SK-N-SH (cell line): ENCODE measurements at regions not wholly inside any gene's neighbourhood (a gene's known extent, or its start where the extent isn't known, plus 50 kb on each side); places are given as distances from the start of the nearest gene placed in this dataset.

ENCODE experiments used
- CTCF ChIA-PET: fragments of 300-600, 350-600 bp; formaldehyde crosslinking; extraction: SDS; loops from one replicate; lab custom pipeline; 2021; lab: Yijun Ruan, JAX
- POLR2A ChIA-PET: fragments of 350-600 bp; sonication (Branson Sonifier 250); formaldehyde crosslinking; extraction: SDS; loops from one replicate; lab custom pipeline; 2020; ENCODE audit warnings: antibody characterized with exemption, inconsistent platforms; lab: Yijun Ruan, JAX
- DNase-seq: peaks from one replicate; pipeline ENCODE4 v3.0.0; 2012
- H2AFZ ChIP-seq: fragments of 200-600 bp; sonication (generic); 2 replicates; pipeline ENCODE4 v1.8.1; 2016; ENCODE audit warnings: antibody characterized with exemption, mild to moderate bottlenecking, low read depth
- H3F3A ChIP-seq: fragments of 200-600 bp; sonication (generic); replicated peaks from 2 replicates; pipeline ENCODE3; 2016; ENCODE audit warnings: antibody characterized with exemption, mild to moderate bottlenecking; ENCODE audit not compliant: insufficient read depth
- H3K27ac ChIP-seq, 2 experiments: fragments of 200-500 bp in 1 of 2; fragments of 200-600 bp in 1 of 2; sonication (Bioruptor generic) in 1 of 2; sonication (generic), shearing (Covaris generic) in 1 of 2; 2 replicates each; pipeline versions ENCODE4 v1.5.1 to v1.6.1; 2014 to 2016; ENCODE audit warnings: low read depth in 2 of 2, inconsistent platforms in 1 of 2, low read length in 1 of 2, mild to moderate bottlenecking in 1 of 2, mixed read lengths in 1 of 2
- H3K27me3 ChIP-seq: fragments of 200-600 bp; sonication (generic), shearing (Covaris generic); 2 replicates; pipeline ENCODE4 v1.6.1; 2016; ENCODE audit warnings: mixed run types; ENCODE audit not compliant: insufficient read depth
- H3K36me3 ChIP-seq, 2 experiments: fragments of 200-500 bp in 1 of 2; fragments of 200-600 bp in 1 of 2; sonication (Bioruptor generic) in 1 of 2; sonication (generic) in 1 of 2; replicated peaks in 1 of 2; 2 replicates each; pipeline versions ENCODE3 to v1.5.1; 2014 to 2016; ENCODE audit warnings: low read length in 1 of 2, mild to moderate bottlenecking in 1 of 2; ENCODE audit not compliant: insufficient read depth in 2 of 2, control insufficient read depth in 1 of 2
- H3K4me1 ChIP-seq, 2 experiments: fragments of 200-500 bp in 1 of 2; fragments of 200-600 bp in 1 of 2; sonication (Bioruptor generic) in 1 of 2; sonication (generic), shearing (Covaris generic) in 1 of 2; 2 replicates each; pipeline versions ENCODE4 v1.5.1 to v1.6.1; 2014 to 2016; ENCODE audit warnings: low read depth in 1 of 2, low read length in 1 of 2, mixed run types in 1 of 2; ENCODE audit not compliant: insufficient read depth in 2 of 2, control insufficient read depth in 1 of 2
- H3K4me2 ChIP-seq: fragments of 200-600 bp; sonication (generic), shearing (Covaris generic); 2 replicates; pipeline ENCODE4 v1.6.1; 2017; ENCODE audit warnings: mixed run types
- H3K4me3 ChIP-seq, 2 experiments: fragments of 200-500 bp in 1 of 2; fragments of 200-600 bp in 1 of 2; sonication (Bioruptor generic) in 1 of 2; sonication (generic), shearing (Covaris generic) in 1 of 2; 2 replicates each; pipeline versions ENCODE4 v1.5.1 to v1.8.1; 2014 to 2016; ENCODE audit warnings: low read depth in 2 of 2, inconsistent platforms in 1 of 2, low read length in 1 of 2, mild to moderate bottlenecking in 1 of 2, mixed read lengths in 1 of 2, moderate library complexity in 1 of 2
- H3K79me2 ChIP-seq: fragments of 200-600 bp; sonication (generic); 2 replicates; pipeline ENCODE4 v1.8.1; 2017; ENCODE audit warnings: mild to moderate bottlenecking; ENCODE audit not compliant: insufficient read depth
- H3K9ac ChIP-seq: fragments of 200-600 bp; sonication (generic); 2 replicates; pipeline ENCODE4 v1.6.1; 2017; ENCODE audit warnings: mixed run types
- H3K9me2 ChIP-seq: fragments of 200-600 bp; sonication (generic); 2 replicates; pipeline ENCODE4 v1.6.1; 2017; ENCODE audit warnings: mixed run types
- H3K9me3 ChIP-seq: fragments of 200-600 bp; sonication (generic); 2 replicates; pipeline ENCODE4 v1.6.1; 2017; ENCODE audit warnings: mixed run types, mild to moderate bottlenecking, moderate library complexity
- H4K20me1 ChIP-seq: fragments of 200-600 bp; sonication (generic); 2 replicates; pipeline ENCODE4 v1.6.1; 2017; ENCODE audit warnings: mild to moderate bottlenecking, mixed run types; ENCODE audit not compliant: insufficient read depth
- FOSL2 ChIP-seq: IDR thresholded peaks from 2 replicates; pipeline ENCODE4 v1.4.0; 2012; ENCODE audit warnings: low read depth, mild to moderate bottlenecking, moderate library complexity, borderline replicate concordance
- FOXM1 ChIP-seq: IDR thresholded peaks from 2 replicates; pipeline ENCODE4 v1.4.0; 2012; ENCODE audit warnings: low read depth, mild to moderate bottlenecking
- GATA2 ChIP-seq: sonication (generic); formaldehyde crosslinking; IDR thresholded peaks from 2 replicates; pipeline ENCODE4 v1.5.0; 2020; ENCODE audit warnings: mild to moderate bottlenecking, missing genetic modification reagents
- JUND ChIP-seq: IDR thresholded peaks from 2 replicates; pipeline ENCODE4 v1.4.0; 2012
- MEF2A ChIP-seq: IDR thresholded peaks from 2 replicates; pipeline ENCODE4 v1.4.0; 2012; ENCODE audit warnings: low read depth, borderline replicate concordance
- NFIC ChIP-seq: IDR thresholded peaks from 2 replicates; pipeline ENCODE4 v1.4.0; 2012; ENCODE audit warnings: borderline replicate concordance
- RFX5 ChIP-seq: IDR thresholded peaks from 2 replicates; pipeline ENCODE4 v1.6.1; 2012; ENCODE audit warnings: mild to moderate bottlenecking, improper control_type of control experiment, low read length
- RXRA ChIP-seq: IDR thresholded peaks from 2 replicates; pipeline ENCODE4 v1.4.0; 2012; ENCODE audit warnings: low read depth, mild to moderate bottlenecking, borderline replicate concordance
- SMC3 ChIP-seq: IDR thresholded peaks from 2 replicates; pipeline ENCODE4 v1.6.1; 2012; ENCODE audit warnings: low read depth, low read length, improper control_type of control experiment
- TAF1 ChIP-seq: IDR thresholded peaks from 2 replicates; pipeline ENCODE4 v1.6.1; 2012; ENCODE audit warnings: low read depth, mild to moderate bottlenecking, low read length, moderate library complexity, borderline replicate concordance
- TCF12 ChIP-seq: IDR thresholded peaks from 2 replicates; pipeline ENCODE4 v1.4.0; 2012
- YY1 ChIP-seq: IDR thresholded peaks from 2 replicates; pipeline ENCODE4 v1.4.0; 2012; ENCODE audit warnings: low read depth, mild to moderate bottlenecking
- WGBS: methylation state at CpG from one replicate; pipeline ENCODE4 v1.1.6; 2017; ENCODE audit warnings: low lambda C conversion rate; 5-methylcytosine and 5-hydroxymethylcytosine counted together
- TF ChIP-seq, protein P1 (sequence below): IDR thresholded peaks from 2 replicates; pipeline ENCODE4 v1.4.0; 2012; ENCODE audit warnings: low read depth, borderline replicate concordance
- TF ChIP-seq, protein P2 (sequence below): IDR thresholded peaks from 2 replicates; pipeline ENCODE4; 2012

DNA sequence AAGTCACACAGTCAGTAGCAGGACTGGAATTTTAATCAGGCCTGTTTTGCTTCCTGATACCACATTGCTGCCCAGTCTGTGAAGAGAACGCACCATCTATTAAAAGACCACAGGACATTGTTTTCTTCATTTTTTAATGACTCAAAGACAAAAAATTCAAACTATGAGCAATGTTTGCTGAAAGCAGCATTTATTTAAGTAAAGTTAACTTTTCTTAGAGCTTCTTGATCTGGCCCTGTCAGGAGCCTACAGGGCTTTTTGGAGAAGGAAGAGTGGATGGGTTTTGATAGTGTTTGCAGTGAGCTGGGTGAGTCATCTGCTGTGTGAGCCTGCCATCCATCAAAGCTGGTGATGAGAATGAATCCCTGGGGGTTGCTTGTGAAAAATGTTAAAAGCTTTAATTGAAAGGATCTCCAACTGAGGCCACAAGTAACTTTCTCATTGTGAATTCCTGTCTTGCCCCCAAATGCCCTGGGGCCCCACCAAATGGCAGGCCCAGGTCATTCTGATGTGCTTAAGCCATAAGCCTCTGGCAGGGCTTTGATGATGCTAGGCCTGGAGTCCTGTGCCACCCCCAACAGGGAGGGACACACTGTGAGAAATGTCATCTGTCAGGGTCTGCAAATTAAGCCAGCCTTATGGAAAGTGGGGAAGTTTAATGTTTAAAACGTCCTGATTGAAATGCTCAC lies 136.2 kb upstream of the PFN2 start (continued):
- TF ChIP-seq RFX5 (no peak), GATA2 (no peak), FOXM1 (peak; percentile 92), TAF1 (no peak; the same call in 1 of the 2 replicates), MEF2A (peak; percentile 16; the same call in 1 of the 2 replicates), JUND (peak; percentile 98), SMC3 (no peak), YY1 (no peak)
- TF ChIP-seq, protein P1, sequence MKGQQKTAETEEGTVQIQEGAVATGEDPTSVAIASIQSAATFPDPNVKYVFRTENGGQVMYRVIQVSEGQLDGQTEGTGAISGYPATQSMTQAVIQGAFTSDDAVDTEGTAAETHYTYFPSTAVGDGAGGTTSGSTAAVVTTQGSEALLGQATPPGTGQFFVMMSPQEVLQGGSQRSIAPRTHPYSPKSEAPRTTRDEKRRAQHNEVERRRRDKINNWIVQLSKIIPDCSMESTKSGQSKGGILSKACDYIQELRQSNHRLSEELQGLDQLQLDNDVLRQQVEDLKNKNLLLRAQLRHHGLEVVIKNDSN = no peak
- TF ChIP-seq, protein P2, sequence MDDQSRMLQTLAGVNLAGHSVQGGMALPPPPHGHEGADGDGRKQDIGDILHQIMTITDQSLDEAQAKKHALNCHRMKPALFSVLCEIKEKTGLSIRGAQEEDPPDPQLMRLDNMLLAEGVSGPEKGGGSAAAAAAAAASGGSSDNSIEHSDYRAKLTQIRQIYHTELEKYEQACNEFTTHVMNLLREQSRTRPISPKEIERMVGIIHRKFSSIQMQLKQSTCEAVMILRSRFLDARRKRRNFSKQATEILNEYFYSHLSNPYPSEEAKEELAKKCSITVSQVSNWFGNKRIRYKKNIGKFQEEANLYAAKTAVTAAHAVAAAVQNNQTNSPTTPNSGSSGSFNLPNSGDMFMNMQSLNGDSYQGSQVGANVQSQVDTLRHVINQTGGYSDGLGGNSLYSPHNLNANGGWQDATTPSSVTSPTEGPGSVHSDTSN = peak; percentile 98

DNA sequence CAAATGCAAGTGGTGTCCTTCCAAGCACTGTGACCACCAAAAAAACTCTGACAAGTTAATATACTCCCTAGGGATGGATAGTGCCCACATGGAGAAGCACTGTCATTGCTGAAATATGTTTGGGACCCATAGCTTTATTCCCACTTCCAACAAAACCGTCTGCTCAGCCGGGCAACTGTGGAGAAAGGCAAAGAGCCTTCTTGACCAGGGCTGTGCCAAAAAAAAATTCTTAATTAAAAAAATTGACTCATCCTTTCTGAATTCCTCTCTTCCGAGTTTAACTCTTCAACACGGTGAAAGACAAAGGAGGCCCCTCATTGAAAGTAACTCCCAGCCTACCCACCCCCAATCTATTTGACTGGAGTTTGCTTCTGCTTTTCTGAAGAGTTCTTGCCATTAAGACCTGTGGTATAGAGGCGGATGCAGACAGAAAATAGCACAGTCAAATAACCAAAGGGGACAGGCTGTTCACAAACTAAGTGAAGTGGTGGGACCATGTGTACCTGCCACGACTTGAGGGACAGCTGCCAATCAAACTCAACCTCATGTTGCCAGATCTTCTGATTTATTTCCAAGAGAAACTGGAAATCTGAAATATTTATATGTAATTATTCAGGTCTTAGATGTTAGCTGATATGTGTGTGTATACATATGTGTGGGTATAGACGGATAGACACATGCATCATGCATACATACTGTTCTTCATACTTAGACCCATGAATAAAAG lies 135.4 kb upstream of the PFN2 start:
- no peak overlapping the region for H3K4me3 ChIP-seq
- H3K9me2 ChIP-seq = no peaks in the 10 kb centered on the region
- peaks cover 8% of the 10 kb centered on the region; the same call in 1 of the 2 replicates for H3K9me3 ChIP-seq
- WGBS = 47% methylated on average over 7 of the region's 7 CpGs
- peak overlapping the region; percentile 29; the same call in 1 of the 2 replicates for H3K9ac ChIP-seq
- no peaks in the 10 kb centered on the region for H3K36me3 ChIP-seq
- POLR2A ChIA-PET = no interaction called here
- 0 out of 2 replicates have a peak overlapping the region, but pooled peaks have one; percentile 14 for H2AFZ ChIP-seq
- H3K27me3 ChIP-seq = no peaks in the 10 kb centered on the region
- peaks cover 32% of the 10 kb centered on the region for H3F3A ChIP-seq
- TF ChIP-seq RXRA (no peak), FOSL2 (peak; percentile 2; the same call in 1 of the 2 replicates), TCF12 (peak; percentile 35; the same call in 1 of the 2 replicates), NFIC (peak; percentile 22; the same call in 1 of the 2 replicates)
- TF ChIP-seq, protein P2 = peak; percentile 70
- TF ChIP-seq, all 33 proteins: peak for 4
- CTCF ChIA-PET = no interaction called here
- H3K27ac ChIP-seq = peak overlapping the region; percentile 91 to 93
- peak overlapping the region; percentile 54; the same call in 1 of the 2 replicates for H3K4me2 ChIP-seq
- peaks cover 16 to 24% of the 10 kb centered on the region in 2 experiments for H3K4me1 ChIP-seq
- no peaks in the 10 kb centered on the region for H4K20me1 ChIP-seq
- no peak for DNase-seq
- H3K79me2 ChIP-seq = no peaks in the 10 kb centered on the region
